ENCODE measurements at regions not wholly inside any gene's neighbourhood (a gene's known extent, or its start where the extent isn't known, plus 50 kb on each side); places are given as distances from the start of the nearest gene placed in this dataset.

DNA sequence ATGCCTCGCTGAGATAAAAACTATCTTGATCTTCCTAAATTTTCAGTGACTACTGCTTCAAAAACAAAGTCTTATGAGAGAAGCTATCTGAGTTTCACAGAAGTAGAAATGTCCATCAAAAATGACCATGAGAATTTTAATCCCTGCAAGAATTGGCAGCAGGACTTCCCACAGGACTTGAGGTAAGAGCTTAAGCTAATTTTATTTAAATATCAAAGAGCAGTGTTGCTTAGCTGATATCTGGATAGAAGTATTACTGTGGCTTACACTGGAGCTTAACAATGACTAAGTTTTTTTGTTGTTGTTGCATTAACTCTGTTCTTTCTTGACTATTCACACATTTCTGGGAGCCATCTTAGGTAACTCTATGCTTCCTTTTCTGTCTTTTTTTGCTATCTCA lies 60.8 kb upstream of the EPHA3 start:
- TF ChIP-seq PBX3 (IDR thresholded peaks at IDR 0.05) (no peak), RNF2 (IDR thresholded peaks at IDR 0.05; ENCODE audit: borderline replicate concordance, low read depth) (no peak), HEYL (CRISPR knock-in tag; IDR thresholded peaks at IDR 0.05) (no peak), KDM5A (IDR thresholded peaks at IDR 0.05) (no peak), CTCF (IDR thresholded peaks at IDR 0.05) (no peak), TFCP2L1 (CRISPR knock-in tag; IDR thresholded peaks at IDR 0.05) (no peak), HDAC2 (IDR thresholded peaks at IDR 0.05) (no peak)
- no peak for FAIRE-seq
- no peak overlapping the region for H3K27ac ChIP-seq
- no peaks in the 10 kb centered on the region for H3K4me1 ChIP-seq
- DNase-seq (ENCODE audit: low read depth in 1 of 2, low spot score in 1 of 2): no peak
- no peaks in the 10 kb centered on the region for H3K9me3 ChIP-seq
- no peak overlapping the region for H3K4me3 ChIP-seq
- ChIA-PET POLR2A (no interaction called here), CTCF (interaction anchor here (0.7 kb wide), 1 partner anchor 10 kb away, joined by 3 read pairs; no protein-coding TSS in a partner anchor)
- H3K4me2 ChIP-seq: no peak overlapping the region
- 0% methylated on average over 1 of the region's 1 CpG for WGBS (ENCODE audit: missing lambda C conversion rate)
- ATAC-seq: no peak

- POLR2A ChIA-PET: no interaction called here
- H3K4me3 ChIP-seq: no peak overlapping the region
- FAIRE-seq (no peak), ATAC-seq (no peak), DNase-seq (ENCODE audit: low read depth in 1 of 2, low spot score in 1 of 2) (peak in 1 of 2 experiments; percentile 20)
- 11% methylated on average over 2 of the region's 2 CpGs for WGBS (ENCODE audit: missing lambda C conversion rate)
- no peaks in the 10 kb centered on the region for H3K9me3 ChIP-seq
- no peak overlapping the region for H3K27ac ChIP-seq
- H3K4me2 ChIP-seq: no peak overlapping the region
- TF ChIP-seq CHD2 (IDR thresholded peaks at IDR 0.05; ENCODE audit: low read length, partially characterized antibody): no peak
- TF ChIP-seq KDM5A (IDR thresholded peaks at IDR 0.05): no peak
- TF ChIP-seq CBX8 (IDR thresholded peaks at IDR 0.05): no peak
- TF ChIP-seq SREBF2 (IDR thresholded peaks at IDR 0.05): no peak
- TF ChIP-seq CEBPB (IDR thresholded peaks at IDR 0.05): no peak
- no peak for TF ChIP-seq PHF8 (IDR thresholded peaks at IDR 0.05; ENCODE audit: borderline replicate concordance, low read depth)
- TF ChIP-seq FOXS1 (CRISPR knock-in tag; IDR thresholded peaks at IDR 0.05): no peak
- no peak for TF ChIP-seq MAZ (IDR thresholded peaks at IDR 0.05; ENCODE audit: borderline replicate concordance, low read depth, low read length)
- TF ChIP-seq, protein P1, sequence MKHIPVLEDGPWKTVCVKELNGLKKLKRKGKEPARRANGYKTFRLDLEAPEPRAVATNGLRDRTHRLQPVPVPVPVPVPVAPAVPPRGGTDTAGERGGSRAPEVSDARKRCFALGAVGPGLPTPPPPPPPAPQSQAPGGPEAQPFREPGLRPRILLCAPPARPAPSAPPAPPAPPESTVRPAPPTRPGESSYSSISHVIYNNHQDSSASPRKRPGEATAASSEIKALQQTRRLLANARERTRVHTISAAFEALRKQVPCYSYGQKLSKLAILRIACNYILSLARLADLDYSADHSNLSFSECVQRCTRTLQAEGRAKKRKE (CRISPR knock-in tag; IDR thresholded peaks at IDR 0.05; ENCODE audit: low read depth): no peak
- TF ChIP-seq HEYL (CRISPR knock-in tag; IDR thresholded peaks at IDR 0.05): no peak
- no peak for TF ChIP-seq SMC3 (IDR thresholded peaks at IDR 0.05)
- TF ChIP-seq RCOR1 (IDR thresholded peaks at IDR 0.05; ENCODE audit: low read depth, low read length): no peak
- no peak for TF ChIP-seq POLR2AphosphoS2 (conservative IDR thresholded peaks at IDR 0.05; ENCODE audit: low read length)
- no peak for TF ChIP-seq MAFK (IDR thresholded peaks at IDR 0.05; ENCODE audit: partially characterized antibody)
- TF ChIP-seq JUNB (IDR thresholded peaks at IDR 0.05): no peak
- no peak for TF ChIP-seq HOXB13 (CRISPR knock-in tag; IDR thresholded peaks at IDR 0.05; ENCODE audit: low read depth)
- TF ChIP-seq, protein P2, sequence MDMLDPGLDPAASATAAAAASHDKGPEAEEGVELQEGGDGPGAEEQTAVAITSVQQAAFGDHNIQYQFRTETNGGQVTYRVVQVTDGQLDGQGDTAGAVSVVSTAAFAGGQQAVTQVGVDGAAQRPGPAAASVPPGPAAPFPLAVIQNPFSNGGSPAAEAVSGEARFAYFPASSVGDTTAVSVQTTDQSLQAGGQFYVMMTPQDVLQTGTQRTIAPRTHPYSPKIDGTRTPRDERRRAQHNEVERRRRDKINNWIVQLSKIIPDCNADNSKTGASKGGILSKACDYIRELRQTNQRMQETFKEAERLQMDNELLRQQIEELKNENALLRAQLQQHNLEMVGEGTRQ (IDR thresholded peaks at IDR 0.05): no peak
- TF ChIP-seq ZFP36 (IDR thresholded peaks at IDR 0.05; ENCODE audit: borderline replicate concordance, partially characterized antibody): no peak
- TF ChIP-seq, protein P3, sequence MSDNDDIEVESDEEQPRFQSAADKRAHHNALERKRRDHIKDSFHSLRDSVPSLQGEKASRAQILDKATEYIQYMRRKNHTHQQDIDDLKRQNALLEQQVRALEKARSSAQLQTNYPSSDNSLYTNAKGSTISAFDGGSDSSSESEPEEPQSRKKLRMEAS (IDR thresholded peaks at IDR 0.05): no peak
- CTCF ChIA-PET: no interaction called here
- no peaks in the 10 kb centered on the region for H3K4me1 ChIP-seq
Observed at GRCh38 chr3:89049119-89049518, 58.3 kb upstream of the EPHA3 start.
